ENCODE measurements at regions not wholly inside any gene's neighbourhood (a gene's known extent, or its start where the extent isn't known, plus 50 kb on each side); places are given as distances from the start of the nearest gene placed in this dataset.
A peak's percentile ranks its signal among the peaks of the same experiment; 100 is the strongest.

- no peak overlapping the region for H3K4me3 ChIP-seq (ENCODE audit: low read depth, low read length)
- DNase-seq (ENCODE audit: low read depth), result no peak
- TF ChIP-seq CTCF (IDR thresholded peaks at IDR 0.05; ENCODE audit: low read depth, low read length), result no peak
- no peak for TF ChIP-seq POLR2A (IDR thresholded peaks at IDR 0.05; ENCODE audit: extremely low read depth, insufficient read length)
- no peak for TF ChIP-seq MYC (IDR thresholded peaks at IDR 0.05; ENCODE audit: low read depth, low read length)
- TF ChIP-seq MAX (IDR thresholded peaks at IDR 0.05; ENCODE audit: low read depth, low read length), result no peak
These were observed 119.1 kb upstream of the PELI1 start for GRCh38 chr2:64263315-64263714.

- TF ChIP-seq MYC (IDR thresholded peaks at IDR 0.05; ENCODE audit: low read depth, low read length) (no peak), MAX (IDR thresholded peaks at IDR 0.05; ENCODE audit: low read depth, low read length) (no peak), CTCF (IDR thresholded peaks at IDR 0.05; ENCODE audit: low read depth, low read length) (no peak), POLR2A (IDR thresholded peaks at IDR 0.05; ENCODE audit: extremely low read depth, insufficient read length) (no peak)
- no peak for DNase-seq (ENCODE audit: low read depth)
- no peak overlapping the region for H3K4me3 ChIP-seq (ENCODE audit: low read depth, low read length)
These were observed 123.5 kb upstream of the PELI1 start for GRCh38 chr2:64267699-64268098.

- TF ChIP-seq POLR2A (IDR thresholded peaks at IDR 0.05; ENCODE audit: extremely low read depth, insufficient read length) (no peak), MYC (IDR thresholded peaks at IDR 0.05; ENCODE audit: low read depth, low read length) (no peak), CTCF (IDR thresholded peaks at IDR 0.05; ENCODE audit: low read depth, low read length) (no peak), MAX (IDR thresholded peaks at IDR 0.05; ENCODE audit: low read depth, low read length) (no peak)
- no peak overlapping the region for H3K4me3 ChIP-seq (ENCODE audit: low read depth, low read length)
- DNase-seq (ENCODE audit: low read depth), result no peak
These were observed 124.3 kb upstream of the PELI1 start for GRCh38 chr2:64268330-64269048.

GRCh38 chr2:64273524-64274398, 129.5 kb upstream of the PELI1 start:
- no peak overlapping the region for H3K4me3 ChIP-seq (ENCODE audit: low read depth, low read length)
- peak; percentile 91 for DNase-seq (ENCODE audit: low read depth)

More at GRCh38 chr2:64273524-64274398, 129.5 kb upstream of the PELI1 start:
- TF ChIP-seq MYC (IDR thresholded peaks at IDR 0.05; ENCODE audit: low read depth, low read length), result no peak
- no peak for TF ChIP-seq MAX (IDR thresholded peaks at IDR 0.05; ENCODE audit: low read depth, low read length)
- TF ChIP-seq CTCF (IDR thresholded peaks at IDR 0.05; ENCODE audit: low read depth, low read length), result no peak
- TF ChIP-seq POLR2A (IDR thresholded peaks at IDR 0.05; ENCODE audit: extremely low read depth, insufficient read length), result no peak
